ENCODE measurements at regions not wholly inside any gene's neighbourhood (a gene's known extent, or its start where the extent isn't known, plus 50 kb on each side); places are given as distances from the start of the nearest gene placed in this dataset.

DNA sequence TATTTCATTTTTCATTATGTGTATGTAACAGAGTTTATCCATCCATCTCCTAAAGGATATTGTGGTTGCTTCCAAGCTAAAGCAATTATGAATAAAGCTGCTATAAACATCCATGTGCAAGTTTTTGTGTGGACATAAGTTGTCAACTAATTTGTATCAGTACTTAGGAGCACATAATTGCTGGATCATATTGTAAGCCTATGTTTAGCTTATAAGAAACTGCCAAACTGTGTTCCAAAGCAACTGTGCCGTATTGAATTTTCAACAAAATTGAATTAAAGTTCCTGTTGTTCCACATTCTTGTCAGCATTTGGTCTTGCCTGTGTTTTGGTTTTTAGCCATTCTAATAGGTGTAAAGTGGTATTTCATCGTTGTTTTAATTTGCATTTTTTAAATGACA is 416.9 kb downstream of the SLC6A15 start:
- Histone ChIP-seq H3K79me2 (ENCODE audit: insufficient read depth, low read length) (no peaks in the 10 kb centered on the region), H3K36me3 (ENCODE audit: insufficient read depth, low read length) (no peaks in the 10 kb centered on the region)

DNA sequence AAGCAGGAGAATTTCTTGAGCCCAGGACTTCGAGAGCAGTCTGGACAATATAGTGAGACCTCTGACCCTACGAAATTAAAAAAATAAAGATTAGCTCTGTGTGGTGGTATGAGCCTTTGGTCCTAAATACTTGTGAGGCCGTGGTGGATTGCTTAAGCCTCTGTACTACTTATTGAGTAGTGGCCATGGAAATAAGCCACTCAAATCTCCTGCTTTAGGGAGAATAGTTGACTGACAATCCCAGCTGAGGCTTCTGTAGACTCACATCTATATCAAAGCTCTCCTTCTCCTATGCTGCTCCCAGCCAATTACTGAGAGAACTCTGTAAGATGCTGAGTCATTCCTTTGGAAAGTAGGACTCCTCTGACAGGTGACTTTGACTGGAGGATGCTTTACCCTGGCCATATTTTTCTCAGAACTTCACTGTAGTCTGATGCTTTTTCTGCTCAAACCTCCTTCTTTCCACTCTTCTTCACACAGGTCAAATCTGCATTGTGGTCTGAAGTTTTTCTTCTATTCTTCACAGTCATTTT is 420.2 kb downstream of the SLC6A15 start:
- no peak overlapping the region for H3K27ac ChIP-seq (ENCODE audit: low read depth, low read length, poor library complexity, severe bottlenecking)
- H2AFZ ChIP-seq (ENCODE audit: low read length) = no peak overlapping the region
- no peaks in the 10 kb centered on the region for H3K36me3 ChIP-seq (ENCODE audit: insufficient read depth, low read length)
- TF ChIP-seq, protein P1, sequence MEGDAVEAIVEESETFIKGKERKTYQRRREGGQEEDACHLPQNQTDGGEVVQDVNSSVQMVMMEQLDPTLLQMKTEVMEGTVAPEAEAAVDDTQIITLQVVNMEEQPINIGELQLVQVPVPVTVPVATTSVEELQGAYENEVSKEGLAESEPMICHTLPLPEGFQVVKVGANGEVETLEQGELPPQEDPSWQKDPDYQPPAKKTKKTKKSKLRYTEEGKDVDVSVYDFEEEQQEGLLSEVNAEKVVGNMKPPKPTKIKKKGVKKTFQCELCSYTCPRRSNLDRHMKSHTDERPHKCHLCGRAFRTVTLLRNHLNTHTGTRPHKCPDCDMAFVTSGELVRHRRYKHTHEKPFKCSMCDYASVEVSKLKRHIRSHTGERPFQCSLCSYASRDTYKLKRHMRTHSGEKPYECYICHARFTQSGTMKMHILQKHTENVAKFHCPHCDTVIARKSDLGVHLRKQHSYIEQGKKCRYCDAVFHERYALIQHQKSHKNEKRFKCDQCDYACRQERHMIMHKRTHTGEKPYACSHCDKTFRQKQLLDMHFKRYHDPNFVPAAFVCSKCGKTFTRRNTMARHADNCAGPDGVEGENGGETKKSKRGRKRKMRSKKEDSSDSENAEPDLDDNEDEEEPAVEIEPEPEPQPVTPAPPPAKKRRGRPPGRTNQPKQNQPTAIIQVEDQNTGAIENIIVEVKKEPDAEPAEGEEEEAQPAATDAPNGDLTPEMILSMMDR (IDR thresholded peaks at IDR 0.05; ENCODE audit: low read length) = no peak
- TF ChIP-seq EZH2 (IDR thresholded peaks at IDR 0.05; ENCODE audit: borderline replicate concordance, low read length) = no peak
- H3K4me2 ChIP-seq (ENCODE audit: low read length) = no peak overlapping the region
- no peaks in the 10 kb centered on the region for H3F3A ChIP-seq (ENCODE audit: insufficient read depth, low read length)
- H3K27me3 ChIP-seq (ENCODE audit: insufficient read depth, low read length) = no peaks in the 10 kb centered on the region
- no peaks in the 10 kb centered on the region for H3K9me3 ChIP-seq (ENCODE audit: low read length)
- no peaks in the 10 kb centered on the region for H4K20me1 ChIP-seq (ENCODE audit: insufficient read depth, low read length)
- H3K79me2 ChIP-seq (ENCODE audit: insufficient read depth, low read length) = no peaks in the 10 kb centered on the region
- no peak overlapping the region for H3K4me3 ChIP-seq (ENCODE audit: low read depth, low read length, poor library complexity, severe bottlenecking)
- no peak overlapping the region for H3K9ac ChIP-seq (ENCODE audit: low read length)
- no peaks in the 10 kb centered on the region for H3K9me2 ChIP-seq (ENCODE audit: low read depth, low read length)
- H3K4me1 ChIP-seq (ENCODE audit: insufficient read depth, low read length, severe bottlenecking) = no peaks in the 10 kb centered on the region

More for the DNA sequence above, 416.9 kb downstream of the SLC6A15 start:
- no peaks in the 10 kb centered on the region for H3F3A ChIP-seq (ENCODE audit: insufficient read depth, low read length)
- no peaks in the 10 kb centered on the region for H4K20me1 ChIP-seq (ENCODE audit: insufficient read depth, low read length)
- no peak overlapping the region for H3K4me2 ChIP-seq (ENCODE audit: low read length)
- H3K27ac ChIP-seq (ENCODE audit: low read depth, low read length, poor library complexity, severe bottlenecking) = no peak overlapping the region
- no peak overlapping the region for H2AFZ ChIP-seq (ENCODE audit: low read length)
- no peaks in the 10 kb centered on the region for H3K9me3 ChIP-seq (ENCODE audit: low read length)
- no peak overlapping the region for H3K4me3 ChIP-seq (ENCODE audit: low read depth, low read length, poor library complexity, severe bottlenecking)
- H3K9me2 ChIP-seq (ENCODE audit: low read depth, low read length) = no peaks in the 10 kb centered on the region
- no peak overlapping the region for H3K9ac ChIP-seq (ENCODE audit: low read length)
- no peaks in the 10 kb centered on the region for H3K27me3 ChIP-seq (ENCODE audit: insufficient read depth, low read length)
- TF ChIP-seq, protein P1 (IDR thresholded peaks at IDR 0.05; ENCODE audit: low read length) = no peak
- TF ChIP-seq EZH2 (IDR thresholded peaks at IDR 0.05; ENCODE audit: borderline replicate concordance, low read length) = no peak
- no peaks in the 10 kb centered on the region for H3K4me1 ChIP-seq (ENCODE audit: insufficient read depth, low read length, severe bottlenecking)

DNA sequence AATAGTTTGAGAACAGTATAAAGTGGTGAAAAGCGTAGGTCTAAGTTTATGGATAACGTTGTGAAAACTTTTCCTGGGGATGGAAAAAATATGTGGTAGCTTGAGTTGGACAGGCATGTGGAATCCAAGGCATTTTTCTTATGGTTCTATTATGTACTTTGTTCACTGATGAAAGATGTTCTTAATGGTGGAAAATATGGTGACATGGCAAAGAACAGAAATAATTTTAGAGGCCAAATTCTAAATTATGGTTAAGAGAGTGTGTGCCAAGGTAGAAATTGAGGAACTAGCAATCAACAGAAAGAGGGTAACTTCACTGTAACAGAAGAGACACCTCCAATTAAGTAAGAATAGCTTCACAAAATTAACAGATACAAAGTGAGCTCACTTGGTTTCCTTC is 427.8 kb downstream of the SLC6A15 start:
- Histone ChIP-seq H3K79me2 (ENCODE audit: insufficient read depth, low read length) (no peaks in the 10 kb centered on the region), H3K27me3 (ENCODE audit: insufficient read depth, low read length) (no peaks in the 10 kb centered on the region), H3K4me1 (ENCODE audit: insufficient read depth, low read length, severe bottlenecking) (no peaks in the 10 kb centered on the region), H3K36me3 (ENCODE audit: insufficient read depth, low read length) (no peaks in the 10 kb centered on the region), H3K27ac (ENCODE audit: low read depth, low read length, poor library complexity, severe bottlenecking) (no peak overlapping the region), H2AFZ (ENCODE audit: low read length) (no peak overlapping the region), H3K9me3 (ENCODE audit: low read length) (no peaks in the 10 kb centered on the region), H3F3A (ENCODE audit: insufficient read depth, low read length) (no peaks in the 10 kb centered on the region), H3K9me2 (ENCODE audit: low read depth, low read length) (no peaks in the 10 kb centered on the region), H4K20me1 (ENCODE audit: insufficient read depth, low read length) (no peaks in the 10 kb centered on the region), H3K9ac (ENCODE audit: low read length) (no peak overlapping the region), H3K4me2 (ENCODE audit: low read length) (no peak overlapping the region), H3K4me3 (ENCODE audit: low read depth, low read length, poor library complexity, severe bottlenecking) (no peak overlapping the region)
- TF ChIP-seq, protein P1 (IDR thresholded peaks at IDR 0.05; ENCODE audit: low read length) = no peak
- no peak for TF ChIP-seq EZH2 (IDR thresholded peaks at IDR 0.05; ENCODE audit: borderline replicate concordance, low read length)
